Neural cell (in vitro differentiated cells): ENCODE measurements at regions not wholly inside any gene's neighbourhood (a gene's known extent, or its start where the extent isn't known, plus 50 kb on each side); places are given as distances from the start of the nearest gene placed in this dataset.

Source experiments
- CTCF ChIP-seq: fragments of 450-650 bp; IDR thresholded peaks from 2 replicates; pipeline ENCODE4 v1.5.1; 2014; ENCODE audit warnings: antibody characterized with exemption, mild to moderate bottlenecking, moderate library complexity; ENCODE audit not compliant: poor library complexity, severe bottlenecking
- EZH2 ChIP-seq: fragments of 200-600, 300-800 bp; shearing (Covaris generic), sonication (generic); IDR thresholded peaks from 2 replicates; pipeline ENCODE4 v1.6.1; 2014; ENCODE audit warnings: antibody characterized with exemption, low read length, borderline replicate concordance, mild to moderate bottlenecking; ENCODE audit not compliant: insufficient read depth, poor library complexity, severe bottlenecking
- MXI1 ChIP-seq: fragments of 450-650 bp; conservative IDR thresholded peaks from 2 replicates; pipeline ENCODE4 v1.6.1; 2014; ENCODE audit warnings: antibody characterized with exemption, mild to moderate bottlenecking; ENCODE audit not compliant: poor library complexity, severe bottlenecking

DNA sequence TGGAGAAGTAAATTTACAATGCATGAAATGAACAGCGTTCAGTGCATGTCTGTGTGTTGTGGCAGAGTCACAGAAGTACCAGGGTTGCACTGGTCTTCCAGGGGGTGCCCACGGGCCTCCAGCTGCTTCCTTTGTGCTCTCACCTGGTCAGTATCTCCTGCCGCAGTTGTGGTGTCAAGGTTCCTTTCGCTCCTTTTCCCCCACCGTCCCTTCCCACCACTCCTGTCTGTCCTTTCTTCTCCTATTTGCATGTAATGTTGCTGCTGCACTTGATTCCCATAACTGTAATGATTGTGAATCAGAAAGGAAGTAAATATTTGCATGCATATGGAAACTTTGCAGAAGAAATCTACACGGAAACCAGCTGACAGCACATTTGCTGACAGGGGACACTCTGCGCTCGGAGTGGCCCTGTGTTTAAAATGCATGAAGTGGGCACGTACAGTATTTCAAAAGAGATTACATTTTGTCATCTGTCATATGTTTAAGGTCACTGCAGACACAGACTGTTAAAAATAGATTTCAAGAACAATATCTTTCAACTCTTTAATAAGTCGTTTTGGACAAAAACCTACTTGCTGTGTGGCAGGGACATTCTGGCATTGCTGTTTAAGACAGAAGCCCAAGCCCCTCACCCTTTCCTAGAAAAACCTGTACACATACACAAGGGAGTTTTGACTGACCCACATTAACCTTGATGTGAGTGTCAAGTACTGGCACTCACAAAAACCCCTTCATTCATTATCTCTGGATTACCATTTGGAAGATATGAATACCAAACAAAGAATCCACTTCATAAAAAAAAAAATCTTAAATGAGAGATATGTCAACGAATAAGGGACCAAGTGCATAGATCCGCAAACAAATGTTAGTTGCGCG lies 336.7 kb upstream of the KLF6 start:
- no peak for TF ChIP-seq CTCF
- no peak for TF ChIP-seq EZH2
- no peak for TF ChIP-seq MXI1
